ENCODE measurements at regions not wholly inside any gene's neighbourhood (a gene's known extent, or its start where the extent isn't known, plus 50 kb on each side); places are given as distances from the start of the nearest gene placed in this dataset.

DNA sequence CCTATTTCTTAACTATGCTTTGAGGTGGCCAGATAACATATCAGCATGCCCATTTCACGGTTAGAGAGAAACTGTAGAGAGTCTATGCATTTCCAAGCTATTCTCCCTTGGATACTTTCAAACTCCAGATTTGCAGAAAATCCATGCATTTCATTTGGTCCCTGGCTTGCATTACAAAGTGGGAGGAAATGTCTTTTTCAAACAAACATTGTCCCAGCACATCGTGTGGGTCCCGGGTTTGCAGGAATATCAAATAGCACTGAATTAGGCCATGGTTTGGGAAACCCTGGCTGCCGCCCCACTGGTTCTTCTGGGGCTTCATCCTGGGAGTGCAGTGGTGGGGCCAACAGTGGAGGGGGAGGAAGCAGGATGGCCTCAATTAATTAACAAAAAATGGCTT, 171.9 kb downstream of the IRX5 start:
- H3K4me3 ChIP-seq (ENCODE audit: low read depth, low read length): no peak overlapping the region
- TF ChIP-seq, protein P1, sequence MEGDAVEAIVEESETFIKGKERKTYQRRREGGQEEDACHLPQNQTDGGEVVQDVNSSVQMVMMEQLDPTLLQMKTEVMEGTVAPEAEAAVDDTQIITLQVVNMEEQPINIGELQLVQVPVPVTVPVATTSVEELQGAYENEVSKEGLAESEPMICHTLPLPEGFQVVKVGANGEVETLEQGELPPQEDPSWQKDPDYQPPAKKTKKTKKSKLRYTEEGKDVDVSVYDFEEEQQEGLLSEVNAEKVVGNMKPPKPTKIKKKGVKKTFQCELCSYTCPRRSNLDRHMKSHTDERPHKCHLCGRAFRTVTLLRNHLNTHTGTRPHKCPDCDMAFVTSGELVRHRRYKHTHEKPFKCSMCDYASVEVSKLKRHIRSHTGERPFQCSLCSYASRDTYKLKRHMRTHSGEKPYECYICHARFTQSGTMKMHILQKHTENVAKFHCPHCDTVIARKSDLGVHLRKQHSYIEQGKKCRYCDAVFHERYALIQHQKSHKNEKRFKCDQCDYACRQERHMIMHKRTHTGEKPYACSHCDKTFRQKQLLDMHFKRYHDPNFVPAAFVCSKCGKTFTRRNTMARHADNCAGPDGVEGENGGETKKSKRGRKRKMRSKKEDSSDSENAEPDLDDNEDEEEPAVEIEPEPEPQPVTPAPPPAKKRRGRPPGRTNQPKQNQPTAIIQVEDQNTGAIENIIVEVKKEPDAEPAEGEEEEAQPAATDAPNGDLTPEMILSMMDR (IDR thresholded peaks at IDR 0.05; ENCODE audit: low read depth, low read length, missing control alignments): no peak
- DNase-seq (ENCODE audit: low read depth): no peak

DNA sequence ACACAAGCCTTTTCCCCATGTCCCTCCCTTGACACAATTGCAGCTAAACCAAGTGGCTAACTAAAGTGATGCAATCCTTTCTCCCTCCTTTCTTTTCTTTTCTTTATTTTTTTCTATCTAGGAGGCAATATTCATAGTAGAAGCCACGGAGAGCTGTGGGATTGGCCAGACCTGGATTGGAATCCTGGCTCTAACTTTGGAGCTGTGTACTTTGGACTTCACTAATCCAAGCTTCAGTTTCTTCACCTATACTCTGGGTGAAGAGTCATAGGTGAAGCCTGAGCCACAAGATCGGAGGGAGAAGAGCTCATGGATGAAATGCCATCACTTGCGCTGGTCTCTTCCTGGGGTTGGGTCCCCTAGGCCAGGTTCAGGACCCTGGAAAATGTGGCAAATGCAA, 177.2 kb downstream of the IRX5 start:
- no peak for DNase-seq (ENCODE audit: low read depth)
- H3K4me3 ChIP-seq (ENCODE audit: low read depth, low read length): no peak overlapping the region
- TF ChIP-seq, protein P1 (IDR thresholded peaks at IDR 0.05; ENCODE audit: low read depth, low read length, missing control alignments): no peak

DNA sequence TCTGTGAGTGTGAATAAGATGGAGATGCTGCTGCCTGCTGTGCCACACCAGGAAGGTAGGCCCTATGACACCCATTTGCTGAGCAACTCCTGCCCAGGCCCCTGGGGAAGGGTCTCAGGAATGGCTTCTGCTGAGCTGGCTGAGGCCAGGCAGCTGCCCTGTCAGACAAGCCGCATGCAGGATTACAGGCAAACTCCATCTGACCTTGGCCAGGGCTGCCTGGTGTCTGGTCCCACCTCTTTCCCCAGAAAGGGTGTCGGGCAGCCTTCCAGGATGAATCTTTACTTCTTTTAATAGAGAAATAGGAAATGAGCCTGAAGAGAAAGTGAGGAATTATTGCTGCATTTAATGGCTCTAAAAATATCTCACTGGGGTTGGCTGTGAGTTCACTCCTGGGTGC, 182.5 kb downstream of the IRX5 start:
- no peak overlapping the region for H3K4me3 ChIP-seq (ENCODE audit: low read depth, low read length)
- TF ChIP-seq, protein P1 (IDR thresholded peaks at IDR 0.05; ENCODE audit: low read depth, low read length, missing control alignments): no peak
- no peak for DNase-seq (ENCODE audit: low read depth)

DNA sequence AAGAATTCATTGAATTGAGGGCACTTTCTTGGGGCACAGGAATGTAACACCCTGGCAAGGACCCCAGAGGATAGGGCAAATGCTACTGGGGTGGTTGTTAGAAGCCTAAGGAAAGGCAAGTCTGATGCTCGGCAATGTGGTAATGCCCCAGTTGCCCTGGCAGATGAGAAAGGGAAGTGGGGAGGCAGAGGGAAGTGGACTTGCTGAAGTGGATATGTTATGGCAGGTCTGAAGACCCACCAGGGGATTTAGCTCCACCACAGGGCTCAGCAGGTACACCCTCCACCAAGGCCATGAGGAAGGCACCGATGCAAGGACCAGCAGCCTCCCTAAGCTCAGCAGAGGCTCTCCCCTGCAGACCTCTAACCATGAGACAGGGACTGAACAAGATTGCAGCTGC, 184.8 kb downstream of the IRX5 start:
- TF ChIP-seq, protein P1 (IDR thresholded peaks at IDR 0.05; ENCODE audit: low read depth, low read length, missing control alignments): no peak
- no peak overlapping the region for H3K4me3 ChIP-seq (ENCODE audit: low read depth, low read length)
- DNase-seq (ENCODE audit: low read depth): no peak

DNA sequence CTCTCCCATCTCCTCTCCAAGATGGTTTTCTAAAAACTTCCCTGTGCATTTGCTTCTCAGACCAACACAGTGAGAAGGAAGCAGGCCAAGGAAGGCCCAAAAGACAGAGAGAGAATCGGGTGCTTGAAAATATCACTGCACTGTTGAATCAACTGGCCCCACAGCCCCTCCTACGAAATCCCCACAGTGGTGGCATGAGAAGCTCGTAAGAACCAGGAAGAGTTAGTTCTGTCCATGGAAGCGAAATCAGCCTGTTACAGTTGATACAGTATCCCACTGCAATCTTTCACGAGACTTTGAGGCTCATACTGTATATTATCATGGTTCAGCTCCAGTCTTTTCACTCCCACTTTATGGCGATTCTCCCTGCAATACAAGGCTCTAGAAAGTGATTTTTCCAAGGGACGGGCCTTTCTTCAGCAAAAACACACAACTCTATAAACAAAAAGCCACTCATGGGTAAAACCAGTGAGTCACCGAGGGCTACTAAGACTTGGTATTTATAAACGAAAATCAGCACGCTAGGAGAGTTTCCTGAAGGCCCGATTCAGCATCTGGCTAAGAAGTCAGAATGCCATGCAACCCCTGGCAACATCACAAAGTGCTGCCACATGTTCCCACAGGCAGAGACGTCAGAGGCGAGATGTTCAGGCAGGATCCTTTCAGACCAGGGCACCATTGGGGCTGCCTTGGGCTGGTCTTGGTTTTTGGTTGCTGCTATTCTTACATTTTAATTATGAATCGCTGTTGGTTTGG, 185.7 kb downstream of the IRX5 start:
- TF ChIP-seq, protein P1 (IDR thresholded peaks at IDR 0.05; ENCODE audit: low read depth, low read length, missing control alignments): no peak
- DNase-seq (ENCODE audit: low read depth): no peak
- no peak overlapping the region for H3K4me3 ChIP-seq (ENCODE audit: low read depth, low read length)

DNA sequence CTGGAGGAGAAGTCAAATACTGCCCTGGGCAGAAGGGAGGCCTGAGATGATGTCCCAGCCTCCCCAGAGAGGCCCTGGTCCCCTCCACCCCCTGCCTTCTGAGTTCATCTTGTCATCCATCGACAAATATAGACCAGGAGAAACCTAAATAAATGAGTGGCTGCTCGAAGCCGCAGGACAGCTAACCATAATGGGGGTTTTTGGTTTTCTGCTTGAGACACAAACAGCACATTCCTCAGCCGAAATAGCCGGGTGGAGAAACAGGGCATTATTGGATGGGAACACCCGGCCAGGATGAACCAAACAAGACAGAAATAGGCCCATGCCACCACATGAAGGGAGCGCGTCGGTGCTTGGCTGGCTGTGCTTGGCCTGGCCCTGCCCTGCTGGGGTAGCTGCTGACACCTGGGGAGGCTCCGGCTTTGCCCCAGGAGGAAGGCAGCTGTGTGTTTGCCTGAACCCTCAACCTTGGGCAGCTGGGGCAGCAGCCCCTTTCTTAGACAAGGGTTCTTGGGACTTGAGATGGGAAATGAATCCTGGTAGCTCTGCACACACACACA, 188.1 kb downstream of the IRX5 start:
- TF ChIP-seq, protein P1 (IDR thresholded peaks at IDR 0.05; ENCODE audit: low read depth, low read length, missing control alignments): no peak
- no peak for DNase-seq (ENCODE audit: low read depth)
- no peak overlapping the region for H3K4me3 ChIP-seq (ENCODE audit: low read depth, low read length)

DNA sequence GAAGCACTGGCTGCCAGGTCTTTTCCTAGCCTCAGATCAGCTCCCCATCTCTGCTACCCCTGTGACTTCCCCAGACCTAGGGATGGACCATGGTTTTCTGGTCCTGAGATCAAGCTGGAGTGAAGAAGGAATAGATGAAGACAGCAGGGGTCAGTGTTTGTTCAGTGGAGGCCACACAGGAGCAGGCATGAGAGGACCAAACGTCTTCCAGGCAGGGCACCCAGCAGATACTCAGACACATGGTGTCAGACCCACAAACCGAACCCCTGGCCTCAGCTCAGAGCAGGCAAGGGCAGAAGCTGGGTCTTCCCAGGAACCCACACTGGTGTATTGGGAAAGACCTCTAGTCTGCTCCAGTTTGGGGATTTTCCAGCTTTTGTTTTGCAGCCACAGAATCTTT, 189.7 kb downstream of the IRX5 start:
- TF ChIP-seq, protein P1 (IDR thresholded peaks at IDR 0.05; ENCODE audit: low read depth, low read length, missing control alignments): no peak
- H3K4me3 ChIP-seq (ENCODE audit: low read depth, low read length): no peak overlapping the region
- DNase-seq (ENCODE audit: low read depth): no peak

Data from GM12864 (cell line).